ENCODE measurements at regions not wholly inside any gene's neighbourhood (a gene's known extent, or its start where the extent isn't known, plus 50 kb on each side); places are given as distances from the start of the nearest gene placed in this dataset.

DNA sequence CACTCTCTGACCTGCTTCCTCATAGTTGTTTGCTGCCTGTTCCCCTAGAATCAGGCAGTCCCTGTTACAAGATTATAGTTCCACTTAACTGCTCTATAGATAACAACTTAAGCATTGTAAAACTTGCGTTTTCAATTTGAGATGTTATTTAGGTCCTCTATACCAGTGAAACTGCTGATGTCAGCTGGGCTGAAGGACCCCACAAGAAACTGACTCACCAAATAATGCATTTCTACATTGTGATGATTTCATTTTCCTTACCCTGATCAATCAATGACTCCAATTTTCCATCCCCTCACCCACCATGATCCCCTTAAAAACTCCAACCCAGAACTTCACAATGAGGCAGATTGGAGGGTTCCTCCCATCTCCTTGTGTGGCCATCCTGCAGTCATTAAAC, 280.7 kb downstream of the SLITRK1 start:
- TF ChIP-seq POLR2AphosphoS5 (IDR thresholded peaks at IDR 0.05; ENCODE audit: low read depth) (no peak), GABPA (IDR thresholded peaks at IDR 0.05; ENCODE audit: low read depth) (no peak), SPI1 (IDR thresholded peaks at IDR 0.05; ENCODE audit: borderline replicate concordance, low read depth) (no peak)
- TF ChIP-seq, protein P1, sequence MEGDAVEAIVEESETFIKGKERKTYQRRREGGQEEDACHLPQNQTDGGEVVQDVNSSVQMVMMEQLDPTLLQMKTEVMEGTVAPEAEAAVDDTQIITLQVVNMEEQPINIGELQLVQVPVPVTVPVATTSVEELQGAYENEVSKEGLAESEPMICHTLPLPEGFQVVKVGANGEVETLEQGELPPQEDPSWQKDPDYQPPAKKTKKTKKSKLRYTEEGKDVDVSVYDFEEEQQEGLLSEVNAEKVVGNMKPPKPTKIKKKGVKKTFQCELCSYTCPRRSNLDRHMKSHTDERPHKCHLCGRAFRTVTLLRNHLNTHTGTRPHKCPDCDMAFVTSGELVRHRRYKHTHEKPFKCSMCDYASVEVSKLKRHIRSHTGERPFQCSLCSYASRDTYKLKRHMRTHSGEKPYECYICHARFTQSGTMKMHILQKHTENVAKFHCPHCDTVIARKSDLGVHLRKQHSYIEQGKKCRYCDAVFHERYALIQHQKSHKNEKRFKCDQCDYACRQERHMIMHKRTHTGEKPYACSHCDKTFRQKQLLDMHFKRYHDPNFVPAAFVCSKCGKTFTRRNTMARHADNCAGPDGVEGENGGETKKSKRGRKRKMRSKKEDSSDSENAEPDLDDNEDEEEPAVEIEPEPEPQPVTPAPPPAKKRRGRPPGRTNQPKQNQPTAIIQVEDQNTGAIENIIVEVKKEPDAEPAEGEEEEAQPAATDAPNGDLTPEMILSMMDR (IDR thresholded peaks at IDR 0.05; ENCODE audit: insufficient read depth, low read length) = no peak
- TF ChIP-seq, protein P2, sequence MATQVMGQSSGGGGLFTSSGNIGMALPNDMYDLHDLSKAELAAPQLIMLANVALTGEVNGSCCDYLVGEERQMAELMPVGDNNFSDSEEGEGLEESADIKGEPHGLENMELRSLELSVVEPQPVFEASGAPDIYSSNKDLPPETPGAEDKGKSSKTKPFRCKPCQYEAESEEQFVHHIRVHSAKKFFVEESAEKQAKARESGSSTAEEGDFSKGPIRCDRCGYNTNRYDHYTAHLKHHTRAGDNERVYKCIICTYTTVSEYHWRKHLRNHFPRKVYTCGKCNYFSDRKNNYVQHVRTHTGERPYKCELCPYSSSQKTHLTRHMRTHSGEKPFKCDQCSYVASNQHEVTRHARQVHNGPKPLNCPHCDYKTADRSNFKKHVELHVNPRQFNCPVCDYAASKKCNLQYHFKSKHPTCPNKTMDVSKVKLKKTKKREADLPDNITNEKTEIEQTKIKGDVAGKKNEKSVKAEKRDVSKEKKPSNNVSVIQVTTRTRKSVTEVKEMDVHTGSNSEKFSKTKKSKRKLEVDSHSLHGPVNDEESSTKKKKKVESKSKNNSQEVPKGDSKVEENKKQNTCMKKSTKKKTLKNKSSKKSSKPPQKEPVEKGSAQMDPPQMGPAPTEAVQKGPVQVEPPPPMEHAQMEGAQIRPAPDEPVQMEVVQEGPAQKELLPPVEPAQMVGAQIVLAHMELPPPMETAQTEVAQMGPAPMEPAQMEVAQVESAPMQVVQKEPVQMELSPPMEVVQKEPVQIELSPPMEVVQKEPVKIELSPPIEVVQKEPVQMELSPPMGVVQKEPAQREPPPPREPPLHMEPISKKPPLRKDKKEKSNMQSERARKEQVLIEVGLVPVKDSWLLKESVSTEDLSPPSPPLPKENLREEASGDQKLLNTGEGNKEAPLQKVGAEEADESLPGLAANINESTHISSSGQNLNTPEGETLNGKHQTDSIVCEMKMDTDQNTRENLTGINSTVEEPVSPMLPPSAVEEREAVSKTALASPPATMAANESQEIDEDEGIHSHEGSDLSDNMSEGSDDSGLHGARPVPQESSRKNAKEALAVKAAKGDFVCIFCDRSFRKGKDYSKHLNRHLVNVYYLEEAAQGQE (IDR thresholded peaks at IDR 0.05; ENCODE audit: insufficient replicate concordance, low read depth) = no peak
- no peak for DNase-seq (ENCODE audit: low read depth in 1 of 2, low spot score in 1 of 2)

DNA sequence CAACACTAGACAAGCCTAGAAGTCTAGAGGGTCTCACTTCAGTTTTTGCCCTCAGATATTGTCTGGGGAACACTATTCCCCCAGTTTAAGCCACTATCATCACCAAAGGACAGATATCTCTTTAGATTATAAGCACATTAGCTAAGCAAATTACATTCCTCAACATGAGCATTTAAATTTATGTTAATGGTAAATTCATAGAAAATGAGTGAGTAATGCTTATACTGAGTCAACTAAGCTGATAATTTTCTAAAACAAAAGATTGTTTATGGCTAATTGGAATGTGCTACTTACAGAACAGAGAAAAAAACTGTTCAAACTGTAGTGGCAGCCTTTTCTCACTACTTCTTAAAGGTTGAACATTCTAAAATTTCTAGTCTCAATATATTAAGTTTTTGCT, 290.2 kb downstream of the SLITRK1 start:
- no peaks in the 10 kb centered on the region for H3K27me3 ChIP-seq (ENCODE audit: insufficient read depth, poor library complexity, severe bottlenecking)
- TF ChIP-seq, protein P1 (IDR thresholded peaks at IDR 0.05; ENCODE audit: insufficient read depth, low read length) = no peak
- no peak for TF ChIP-seq GABPA (IDR thresholded peaks at IDR 0.05; ENCODE audit: low read depth)
- no peak for TF ChIP-seq SPI1 (IDR thresholded peaks at IDR 0.05; ENCODE audit: borderline replicate concordance, low read depth)
- TF ChIP-seq POLR2AphosphoS5 (IDR thresholded peaks at IDR 0.05; ENCODE audit: low read depth) = no peak
- TF ChIP-seq, protein P2 (IDR thresholded peaks at IDR 0.05; ENCODE audit: insufficient replicate concordance, low read depth) = no peak
- H3K4me3 ChIP-seq (replicated peaks; ENCODE audit: insufficient read depth, low read length) = no peak overlapping the region
- no peak overlapping the region for H3K27ac ChIP-seq (replicated peaks)
- no peak for DNase-seq (ENCODE audit: low read depth in 1 of 2, low spot score in 1 of 2)

More for the DNA sequence above, 280.7 kb downstream of the SLITRK1 start:
- no peak overlapping the region for H3K27ac ChIP-seq (replicated peaks)
- no peak overlapping the region for H3K4me3 ChIP-seq (replicated peaks; ENCODE audit: insufficient read depth, low read length)
- no peaks in the 10 kb centered on the region for H3K27me3 ChIP-seq (ENCODE audit: insufficient read depth, poor library complexity, severe bottlenecking)

DNA sequence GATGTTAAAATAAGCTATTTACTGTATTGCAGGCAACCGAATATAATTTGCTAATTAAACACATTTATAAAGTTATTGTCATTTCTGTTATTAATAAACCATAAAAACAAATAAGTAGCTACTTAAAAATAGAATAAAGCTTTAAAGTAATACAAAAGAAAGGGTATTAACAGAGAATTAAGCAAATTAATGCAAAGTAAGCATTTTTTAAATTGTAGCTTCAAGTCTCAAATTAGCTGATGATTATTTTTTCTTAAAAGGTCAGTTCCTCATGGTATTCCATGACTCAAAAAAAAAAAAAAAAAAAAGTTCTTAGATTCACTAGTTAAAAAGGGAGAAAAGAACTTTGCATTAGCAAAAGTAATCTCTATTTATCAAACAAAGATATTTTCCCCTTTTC, 292.5 kb downstream of the SLITRK1 start:
- H3K4me3 ChIP-seq (replicated peaks; ENCODE audit: insufficient read depth, low read length) = no peak overlapping the region
- TF ChIP-seq SPI1 (IDR thresholded peaks at IDR 0.05; ENCODE audit: borderline replicate concordance, low read depth) = no peak
- TF ChIP-seq POLR2AphosphoS5 (IDR thresholded peaks at IDR 0.05; ENCODE audit: low read depth) = no peak
- TF ChIP-seq, protein P1 (IDR thresholded peaks at IDR 0.05; ENCODE audit: insufficient read depth, low read length) = no peak
- TF ChIP-seq, protein P2 (IDR thresholded peaks at IDR 0.05; ENCODE audit: insufficient replicate concordance, low read depth) = no peak
- no peak for TF ChIP-seq GABPA (IDR thresholded peaks at IDR 0.05; ENCODE audit: low read depth)
- H3K27me3 ChIP-seq (ENCODE audit: insufficient read depth, poor library complexity, severe bottlenecking) = no peaks in the 10 kb centered on the region
- H3K27ac ChIP-seq (replicated peaks) = no peak overlapping the region
- no peak for DNase-seq (ENCODE audit: low read depth in 1 of 2, low spot score in 1 of 2)

Data from HL-60 (cell line).